Thoracic aorta (tissue), 2 donors: ENCODE measurements at regions not wholly inside any gene's neighbourhood (a gene's known extent, or its start where the extent isn't known, plus 50 kb on each side); places are given as distances from the start of the nearest gene placed in this dataset.
"Not testable (repeated sequence)": the region's sequence is repeated elsewhere in the genome, so short reads cannot be mapped to it uniquely, and the experiment has no call there.

Experiments used
- ATAC-seq: fragments of 150-250 bp; one replicate; pipeline ENCODE4 v1.8.0; 2017; ENCODE audit warnings: low read depth; ENCODE audit not compliant: insufficient number of reproducible peaks, low FRiP score
- DNase-seq: peaks from one replicate; pipeline ENCODE4 v3.0.0-alpha.2; 2020; ENCODE audit warnings: low spot score
- H3K27ac ChIP-seq, 2 donors: fragments of 200-600 bp; sonication (generic); 1 replicate in 1 of 2; 2 replicates in 1 of 2; pipeline ENCODE4 v1.5.1; 2016; ENCODE audit warnings: mild to moderate bottlenecking in 2 of 2, moderate library complexity in 2 of 2
- H3K27me3 ChIP-seq: fragments of 200-600 bp; sonication (generic); replicated peaks from 2 replicates; pipeline ENCODE4 v1.6.0; 2016; ENCODE audit warnings: mild to moderate bottlenecking; ENCODE audit not compliant: insufficient read depth
- H3K36me3 ChIP-seq: fragments of 200-600 bp; sonication (generic); one replicate; pipeline ENCODE4 v1.5.1; 2016
- H3K4me1 ChIP-seq, 2 donors: fragments of 200-600 bp; sonication (generic); 1 replicate in 1 of 2; 2 replicates in 1 of 2; pipeline versions ENCODE4 v1.5.1 to v1.6.0; 2016; ENCODE audit warnings: low read depth in 2 of 2, mild to moderate bottlenecking in 1 of 2; ENCODE audit not compliant: control insufficient read depth in 1 of 2
- H3K4me3 ChIP-seq: fragments of 200-600 bp; sonication (generic); 2 replicates; pipeline ENCODE4 v1.5.1; 2016; ENCODE audit warnings: mild to moderate bottlenecking
- H3K9me3 ChIP-seq: fragments of 200-600 bp; sonication (generic); 2 replicates; pipeline ENCODE4 v1.5.1; 2016
- TF ChIP-seq, protein P1 (sequence below): fragments of 200-600 bp; sonication (generic); IDR thresholded peaks from one replicate; pipeline ENCODE4 v1.5.1; 2019; ENCODE audit warnings: antibody characterized with exemption

- peak; percentile 80 for DNase-seq
Observed at GRCh38 chr21:41612674-41613532, 104.9 kb upstream of the TMPRSS2 start.

DNA sequence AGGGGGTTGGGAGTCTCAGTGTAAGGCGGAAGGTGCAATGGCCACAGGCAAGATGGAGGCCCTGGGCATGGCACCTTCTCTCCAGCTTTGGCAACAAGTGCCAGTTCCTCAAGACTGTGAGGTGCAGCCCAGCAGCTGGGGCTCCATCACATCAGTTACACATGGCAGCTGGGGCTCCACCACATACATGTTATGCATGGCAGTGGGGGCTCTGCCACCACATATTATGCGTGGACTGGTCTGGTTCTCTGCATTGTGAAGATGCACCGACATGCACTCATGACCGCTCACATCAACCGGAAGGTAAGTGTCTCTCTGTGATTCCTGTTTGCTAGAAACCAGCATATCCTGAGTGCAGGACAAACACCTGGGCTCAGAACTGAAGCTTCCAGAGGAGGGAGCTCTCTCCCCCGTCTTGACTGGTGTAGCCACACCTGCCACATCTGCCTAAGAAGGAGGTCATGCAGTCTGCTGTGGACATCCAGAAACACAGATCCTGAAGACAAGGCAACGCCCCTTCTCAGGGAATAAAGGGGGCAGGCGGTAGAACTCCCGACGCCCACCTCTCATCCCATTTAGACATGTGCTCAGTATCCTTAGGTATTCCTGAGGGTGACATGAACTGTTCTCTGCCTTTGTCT, 104.1 kb upstream of the TMPRSS2 start:
- TF ChIP-seq, protein P1, sequence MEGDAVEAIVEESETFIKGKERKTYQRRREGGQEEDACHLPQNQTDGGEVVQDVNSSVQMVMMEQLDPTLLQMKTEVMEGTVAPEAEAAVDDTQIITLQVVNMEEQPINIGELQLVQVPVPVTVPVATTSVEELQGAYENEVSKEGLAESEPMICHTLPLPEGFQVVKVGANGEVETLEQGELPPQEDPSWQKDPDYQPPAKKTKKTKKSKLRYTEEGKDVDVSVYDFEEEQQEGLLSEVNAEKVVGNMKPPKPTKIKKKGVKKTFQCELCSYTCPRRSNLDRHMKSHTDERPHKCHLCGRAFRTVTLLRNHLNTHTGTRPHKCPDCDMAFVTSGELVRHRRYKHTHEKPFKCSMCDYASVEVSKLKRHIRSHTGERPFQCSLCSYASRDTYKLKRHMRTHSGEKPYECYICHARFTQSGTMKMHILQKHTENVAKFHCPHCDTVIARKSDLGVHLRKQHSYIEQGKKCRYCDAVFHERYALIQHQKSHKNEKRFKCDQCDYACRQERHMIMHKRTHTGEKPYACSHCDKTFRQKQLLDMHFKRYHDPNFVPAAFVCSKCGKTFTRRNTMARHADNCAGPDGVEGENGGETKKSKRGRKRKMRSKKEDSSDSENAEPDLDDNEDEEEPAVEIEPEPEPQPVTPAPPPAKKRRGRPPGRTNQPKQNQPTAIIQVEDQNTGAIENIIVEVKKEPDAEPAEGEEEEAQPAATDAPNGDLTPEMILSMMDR = no peak
- peaks cover 35 to 49% of the 10 kb centered on the region in 2 donors for H3K4me1 ChIP-seq
- peak overlapping the region; percentile 85 to 96 for H3K27ac ChIP-seq
- H3K4me3 ChIP-seq = no peak overlapping the region
- ATAC-seq (no peak), DNase-seq (no peak)
- H3K27me3 ChIP-seq = no peaks in the 10 kb centered on the region
- H3K9me3 ChIP-seq = no peaks in the 10 kb centered on the region
- no peaks in the 10 kb centered on the region for H3K36me3 ChIP-seq

More at GRCh38 chr21:41612674-41613532, 104.9 kb upstream of the TMPRSS2 start:
- Histone ChIP-seq H3K4me1 (peaks cover 35 to 51% of the 10 kb centered on the region in 2 donors), H3K9me3 (no peaks in the 10 kb centered on the region), H3K4me3 (no peak overlapping the region), H3K36me3 (no peaks in the 10 kb centered on the region), H3K27ac (peak overlapping the region; percentile 85 to 96), H3K27me3 (no peaks in the 10 kb centered on the region)
- TF ChIP-seq, protein P1 = peak; percentile 91
- ATAC-seq = peak; percentile 79

- H3K36me3 ChIP-seq = no peaks in the 10 kb centered on the region
- no peak for DNase-seq
- H3K4me3 ChIP-seq = no peak overlapping the region
- TF ChIP-seq, protein P1 = no peak
- peaks cover 32 to 43% of the 10 kb centered on the region in 2 donors for H3K4me1 ChIP-seq
- no peaks in the 10 kb centered on the region for H3K27me3 ChIP-seq
- H3K27ac ChIP-seq = peak overlapping the region; percentile 85 to 96
- no peaks in the 10 kb centered on the region for H3K9me3 ChIP-seq
- no peak for ATAC-seq
Observed at GRCh38 chr21:41611441-41611840, 103.5 kb upstream of the TMPRSS2 start.

GRCh38 chr21:41610840-41611115, 102.8 kb upstream of the TMPRSS2 start:
- H3K4me3 ChIP-seq, DNase-seq, H3K36me3 ChIP-seq, H3K27me3 ChIP-seq, H3K9me3 ChIP-seq, H3K27ac ChIP-seq, ATAC-seq: not testable (repeated sequence)
- peaks cover 30 to 36% of the 10 kb centered on the region in 2 donors for H3K4me1 ChIP-seq

DNA sequence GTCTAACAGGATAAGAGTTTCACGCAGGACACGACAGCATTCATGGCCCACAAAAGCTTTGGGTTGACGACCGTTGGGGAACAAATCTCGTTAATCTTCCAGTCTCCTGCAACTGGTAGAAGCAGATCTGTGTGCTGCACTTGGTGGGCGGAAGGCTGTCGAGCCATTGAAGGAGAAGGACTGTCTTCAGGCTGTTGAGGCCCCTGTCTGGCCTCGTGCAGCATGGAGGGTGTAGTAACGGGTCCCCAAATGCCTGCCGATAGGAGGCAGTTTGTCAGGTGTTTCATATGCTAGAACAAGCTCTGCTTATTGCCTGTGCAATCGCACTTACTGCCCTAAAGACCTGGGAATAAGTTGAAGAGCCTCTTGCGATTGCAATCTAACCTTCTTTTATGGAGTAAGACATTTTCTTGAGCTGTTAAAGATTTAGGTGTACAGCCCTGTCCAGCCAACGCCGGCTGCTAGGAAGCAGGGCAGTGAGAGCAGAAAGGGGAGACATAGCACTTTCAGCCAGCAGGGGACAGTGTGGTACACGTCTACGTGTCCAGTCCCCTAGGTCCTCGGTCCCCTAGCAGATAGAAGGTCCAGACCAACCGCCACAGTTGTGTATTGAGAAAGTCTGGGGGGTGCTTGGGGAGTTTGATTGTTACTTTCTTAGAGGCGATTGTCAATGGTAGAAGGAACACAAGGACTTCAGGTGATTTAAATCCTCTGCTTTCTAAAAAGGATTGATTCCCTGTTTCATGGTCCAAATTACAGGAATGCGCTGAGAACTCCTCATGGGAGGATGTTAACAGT, 102.3 kb upstream of the TMPRSS2 start:
- Histone ChIP-seq H3K9me3 (no peaks in the 10 kb centered on the region), H3K4me3 (no peak overlapping the region), H3K36me3 (no peaks in the 10 kb centered on the region), H3K27me3 (no peaks in the 10 kb centered on the region), H3K27ac (no peak overlapping the region), H3K4me1 (peaks cover 28 to 32% of the 10 kb centered on the region in 2 donors)
- TF ChIP-seq, protein P1 = peak; percentile 82
- no peak for DNase-seq
- ATAC-seq = no peak
